Activated CD4-positive, alpha-beta T cell treated with anti-CD3 and anti-CD28 coated beads for 4 hours (primary cell): ENCODE measurements at regions not wholly inside any gene's neighbourhood (a gene's known extent, or its start where the extent isn't known, plus 50 kb on each side); places are given as distances from the start of the nearest gene placed in this dataset.
"Not testable (repeated sequence)": the region's sequence is repeated elsewhere in the genome, so short reads cannot be mapped to it uniquely, and the experiment has no call there.

Experiments used
- DNase-seq, 2 donors: peaks; one replicate each; pipeline ENCODE4 v3.0.0-alpha.2; 2020

GRCh38 chr2:240243049-240243448 is 102.6 kb upstream of the OTOS start:
- DNase-seq = not testable (repeated sequence)

- no peak for DNase-seq
These were observed 104.1 kb upstream of the OTOS start for GRCh38 chr2:240244543-240244942.

GRCh38 chr2:240245184-240245583 is 104.7 kb upstream of the OTOS start:
- no peak for DNase-seq

GRCh38 chr2:240245706-240246105 is 105.2 kb upstream of the OTOS start:
- DNase-seq = no peak

GRCh38 chr2:240246173-240246820 is 105.8 kb upstream of the OTOS start:
- DNase-seq = no peak

- DNase-seq = no peak
These were observed 106.9 kb upstream of the OTOS start for GRCh38 chr2:240247241-240247867.

GRCh38 chr2:240247868-240248720 is 107.6 kb upstream of the OTOS start:
- no peak for DNase-seq

GRCh38 chr2:240248721-240249422 is 108.4 kb upstream of the OTOS start:
- DNase-seq = no peak

GRCh38 chr2:240249423-240250149 is 109.1 kb upstream of the OTOS start:
- no peak for DNase-seq

- DNase-seq = no peak
These were observed 109.9 kb upstream of the OTOS start for GRCh38 chr2:240250150-240250984.

- DNase-seq = no peak
These were observed 110.8 kb upstream of the OTOS start for GRCh38 chr2:240250985-240251847.

GRCh38 chr2:240251848-240252190 is 111.4 kb upstream of the OTOS start:
- DNase-seq = no peak

GRCh38 chr2:240252191-240252871 is 111.9 kb upstream of the OTOS start:
- DNase-seq = no peak

GRCh38 chr2:240252872-240253511 is 112.5 kb upstream of the OTOS start:
- no peak for DNase-seq

- no peak for DNase-seq
These were observed 113.2 kb upstream of the OTOS start for GRCh38 chr2:240253583-240254145.

- no peak for DNase-seq
These were observed 114.1 kb upstream of the OTOS start for GRCh38 chr2:240254337-240255164.

GRCh38 chr2:240255165-240255491 is 114.7 kb upstream of the OTOS start:
- DNase-seq = no peak
